ENCODE measurements at regions not wholly inside any gene's neighbourhood (a gene's known extent, or its start where the extent isn't known, plus 50 kb on each side); places are given as distances from the start of the nearest gene placed in this dataset.

- H3K9ac ChIP-seq (ENCODE audit: control insufficient read depth, insufficient read depth, low read length): no peak overlapping the region
Observed at GRCh38 chr20:57061051-57061900, 205.2 kb downstream of the BMP7 start.

More at GRCh38 chr20:57061051-57061900, 205.2 kb downstream of the BMP7 start:
- no peak for ATAC-seq
- no peaks in the 10 kb centered on the region for H3K79me2 ChIP-seq (ENCODE audit: control insufficient read depth, insufficient read depth, low read length)
- H3K36me3 ChIP-seq (ENCODE audit: control insufficient read depth in 2 of 2, insufficient read depth in 2 of 2, low read length in 1 of 2): no peaks in the 10 kb centered on the region
- in situ Hi-C loops (cut with MboI) (no loop called here), intact Hi-C loops (cut with micrococcal nuclease; ENCODE audit: unreplicated experiment) (no loop called here)
- FAIRE-seq: no peak
- H3K4me1 ChIP-seq (ENCODE audit: control insufficient read depth, insufficient read depth, low read length): no peaks in the 10 kb centered on the region
- no peaks in the 10 kb centered on the region for H4K20me1 ChIP-seq (ENCODE audit: control insufficient read depth, insufficient read depth)
- no peak overlapping the region for H3K27ac ChIP-seq (ENCODE audit: control insufficient read depth, insufficient read depth)
- ChIA-PET POLR2A (no interaction called here), RAD21 (ENCODE audit: unreplicated experiment) (no interaction called here), CTCF (interaction anchor here (1.1 kb wide), 1 partner anchor 511 kb away, joined by 3 read pairs; no protein-coding TSS in a partner anchor), SMC1A (ENCODE audit: uncharacterized antibody, unreplicated experiment) (interaction anchor here (1.4 kb wide), 1 partner anchor 511 kb away, joined by 5 read pairs; no protein-coding TSS in a partner anchor)
- TF ChIP-seq SPI1 (IDR thresholded peaks at IDR 0.05; ENCODE audit: borderline replicate concordance, insufficient read depth, low read depth, low read length): no peak
- peak; percentile 22; the same call in 1 of the 2 replicates for TF ChIP-seq SMC3 (IDR thresholded peaks at IDR 0.05; ENCODE audit: borderline replicate concordance, low read length)
- peak in 2 of 3 experiments; percentile 9 to 37; a peak in 1 of 6 replicates for TF ChIP-seq CTCF (IDR thresholded peaks at IDR 0.05 in 2 of 3, conservative IDR thresholded peaks at IDR 0.05 in 1 of 3; ENCODE audit: control insufficient read depth in 2 of 3, extremely low read depth in 1 of 3, insufficient read depth in 1 of 3, low read depth in 3 of 3, low read length in 3 of 3)
- 0 out of 2 replicates have a peak, but pooled peaks have one; percentile 8 for TF ChIP-seq RAD21 (IDR thresholded peaks at IDR 0.05; ENCODE audit: insufficient read depth, low read depth, low read length)
- TF ChIP-seq CBFB (IDR thresholded peaks at IDR 0.05; ENCODE audit: low read depth): no peak
- TF ChIP-seq POLR2A (IDR thresholded peaks at IDR 0.05; ENCODE audit: low read depth, low read length): no peak
- TF ChIP-seq NR2C1 (IDR thresholded peaks at IDR 0.05): no peak
- H3K9me3 ChIP-seq (replicated peaks; ENCODE audit: control insufficient read depth, insufficient read depth, low read length): no peaks in the 10 kb centered on the region
- no peak for DNase-seq (ENCODE audit: low read depth, low spot score)
- H3K4me3 ChIP-seq: no peak overlapping the region
- WGBS (ENCODE audit: insufficient coverage, insufficient replicate concordance, low lambda C conversion rate, missing lambda C conversion rate): 27% methylated on average over 14 of the region's 14 CpGs
- no peak overlapping the region for H2AFZ ChIP-seq (ENCODE audit: control insufficient read depth, low read depth, low read length)
- no peak overlapping the region for H3K4me2 ChIP-seq (ENCODE audit: control insufficient read depth, insufficient read depth)
- H3K27me3 ChIP-seq (replicated peaks in 1 of 2; ENCODE audit: control insufficient read depth in 2 of 2, insufficient read depth in 2 of 2, low read length in 1 of 2): peaks cover 0 to 3% of the 10 kb centered on the region in 2 experiments; a peak in 3 of 4 replicates
- no TSS peak for BruUV-seq (replicated peaks)
